Prostate gland (tissue), 1 donor: ENCODE measurements at regions not wholly inside any gene's neighbourhood (a gene's known extent, or its start where the extent isn't known, plus 50 kb on each side); places are given as distances from the start of the nearest gene placed in this dataset.

Experiments used
- POLR2A ChIP-seq: fragments of 450-650 bp; IDR thresholded peaks from one replicate; pipeline ENCODE4 v1.6.1; 2016; ENCODE audit warnings: antibody characterized with exemption, mild to moderate bottlenecking
- POLR2AphosphoS5 ChIP-seq: sonication (generic); formaldehyde crosslinking; IDR thresholded peaks from one replicate; pipeline ENCODE4 v1.6.1; 2017; ENCODE audit warnings: antibody characterized with exemption

DNA sequence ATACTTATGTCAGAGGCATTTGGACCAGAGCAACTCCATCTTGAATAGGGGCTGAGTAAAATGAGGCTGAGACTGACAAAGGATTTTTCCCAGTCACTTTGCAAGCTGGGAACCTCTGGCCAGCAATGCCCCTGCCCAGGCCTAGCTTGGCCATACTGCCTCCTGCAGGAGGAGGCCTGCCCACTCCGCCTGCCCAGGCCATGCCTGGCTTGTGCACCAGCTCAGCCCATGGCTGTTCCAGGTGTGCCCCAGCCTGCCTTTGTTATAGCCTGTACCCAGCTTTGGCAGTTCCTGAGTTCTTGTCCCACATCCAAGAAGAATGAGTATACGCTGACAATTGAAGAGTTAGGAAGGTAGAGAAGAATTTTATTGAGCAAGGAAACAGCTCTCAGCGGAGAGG lies 176.1 kb downstream of the AASDH start:
- no peak for TF ChIP-seq POLR2A
- TF ChIP-seq POLR2AphosphoS5, result no peak
